Upper lobe of right lung (tissue), 1 donor: ENCODE measurements at regions not wholly inside any gene's neighbourhood (a gene's known extent, or its start where the extent isn't known, plus 50 kb on each side); places are given as distances from the start of the nearest gene placed in this dataset.

ENCODE experiments used
- ATAC-seq: fragments of 200-7000 bp; cut with Tn5 transposase; one replicate; pipeline ENCODE4 v1.9.1; 2020; ENCODE audit warnings: mild to moderate bottlenecking, moderate library complexity
- DNase-seq: peaks from one replicate; pipeline ENCODE4 v3.0.0-alpha.2; 2020
- H3K27ac ChIP-seq: fragments of 200-600 bp; one replicate; pipeline ENCODE4 v1.8.0; 2022
- H3K27me3 ChIP-seq: fragments of 200-600 bp; one replicate; pipeline ENCODE4 v1.8.0; 2022; ENCODE audit warnings: mild to moderate bottlenecking
- H3K36me3 ChIP-seq: fragments of 200-600 bp; one replicate; pipeline ENCODE4 v1.8.0; 2022
- H3K4me1 ChIP-seq: fragments of 200-600 bp; one replicate; pipeline ENCODE4 v1.8.0; 2022
- H3K4me3 ChIP-seq: fragments of 200-600 bp; one replicate; pipeline ENCODE4 v1.8.0; 2022; ENCODE audit warnings: mild to moderate bottlenecking
- H3K9me3 ChIP-seq: fragments of 200-600 bp; one replicate; pipeline ENCODE4 v1.8.0; 2022
- CTCF ChIP-seq: fragments of 200-600 bp; IDR thresholded peaks from one replicate; pipeline ENCODE4 v1.8.0; 2022; ENCODE audit warnings: antibody characterized with exemption
- intact Hi-C: fragments of 100-400 bp; cut with DNase I; formaldehyde crosslinking; loops from one replicate; pipeline ENCODE4 v1.11.0; 2022
- donor health status: DM: no; HTN: yes; CAD: no; lungs with severe emphysema.

GRCh38 chr6:87914637-87915395 is 132.8 kb upstream of the SPACA1 start:
- Histone ChIP-seq H3K9me3 (no peaks in the 10 kb centered on the region), H3K4me1 (no peaks in the 10 kb centered on the region), H3K27ac (no peak overlapping the region), H3K27me3 (no peaks in the 10 kb centered on the region), H3K36me3 (no peaks in the 10 kb centered on the region), H3K4me3 (no peak overlapping the region)
- ATAC-seq (no peak), DNase-seq (no peak)
- intact Hi-C loops, result no loop called here
- no peak for TF ChIP-seq CTCF

GRCh38 chr6:87913974-87914373 is 133.7 kb upstream of the SPACA1 start:
- intact Hi-C loops, result no loop called here
- no peak overlapping the region for H3K27ac ChIP-seq
- H3K4me3 ChIP-seq, result no peak overlapping the region
- TF ChIP-seq CTCF, result no peak
- H3K9me3 ChIP-seq, result no peaks in the 10 kb centered on the region
- H3K27me3 ChIP-seq, result no peaks in the 10 kb centered on the region
- no peaks in the 10 kb centered on the region for H3K36me3 ChIP-seq
- H3K4me1 ChIP-seq, result no peaks in the 10 kb centered on the region
- no peak for DNase-seq
- no peak for ATAC-seq

- no peaks in the 10 kb centered on the region for H3K9me3 ChIP-seq
- no peak for DNase-seq
- H3K27ac ChIP-seq, result no peak overlapping the region
- TF ChIP-seq CTCF, result no peak
- H3K4me1 ChIP-seq, result no peaks in the 10 kb centered on the region
- intact Hi-C loops, result no loop called here
- no peak for ATAC-seq
- no peaks in the 10 kb centered on the region for H3K36me3 ChIP-seq
- H3K27me3 ChIP-seq, result no peaks in the 10 kb centered on the region
- no peak overlapping the region for H3K4me3 ChIP-seq
Measured at GRCh38 chr6:87912102-87912501, 135.5 kb upstream of the SPACA1 start.

DNA sequence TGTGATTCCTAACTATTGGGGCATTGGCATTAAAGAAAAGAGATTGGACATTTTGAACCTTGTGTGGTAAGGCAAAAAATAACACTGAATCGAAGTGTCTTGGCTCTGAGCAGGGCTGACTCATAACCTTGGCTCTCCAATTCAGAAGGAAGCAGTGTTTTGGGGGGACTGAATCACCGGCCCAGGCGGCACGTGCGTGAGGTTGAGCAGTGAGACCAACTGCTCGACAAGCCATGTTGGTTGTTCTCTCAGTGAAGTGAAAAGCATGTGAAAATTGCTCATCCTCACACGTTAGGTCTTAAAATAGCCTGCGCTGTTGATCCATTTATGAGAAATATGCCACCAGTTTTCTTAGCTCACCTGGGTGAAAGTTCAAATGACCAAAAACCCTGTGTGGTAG is 137.8 kb upstream of the SPACA1 start:
- no peaks in the 10 kb centered on the region for H3K36me3 ChIP-seq
- H3K27me3 ChIP-seq, result no peaks in the 10 kb centered on the region
- intact Hi-C loops, result no loop called here
- no peaks in the 10 kb centered on the region for H3K9me3 ChIP-seq
- ATAC-seq (no peak), DNase-seq (no peak)
- H3K4me1 ChIP-seq, result no peaks in the 10 kb centered on the region
- H3K27ac ChIP-seq, result no peak overlapping the region
- H3K4me3 ChIP-seq, result no peak overlapping the region
- no peak for TF ChIP-seq CTCF

- Histone ChIP-seq H3K27me3 (no peaks in the 10 kb centered on the region), H3K27ac (no peak overlapping the region), H3K4me3 (no peak overlapping the region), H3K4me1 (no peaks in the 10 kb centered on the region), H3K9me3 (no peaks in the 10 kb centered on the region), H3K36me3 (no peaks in the 10 kb centered on the region)
- ATAC-seq (no peak), DNase-seq (no peak)
- intact Hi-C loops, result no loop called here
- no peak for TF ChIP-seq CTCF
Measured at GRCh38 chr6:87908978-87909811, 138.4 kb upstream of the SPACA1 start.
